Smooth muscle cell (in vitro differentiated cells): ENCODE measurements at regions not wholly inside any gene's neighbourhood (a gene's known extent, or its start where the extent isn't known, plus 50 kb on each side); places are given as distances from the start of the nearest gene placed in this dataset.

Source experiments
- DNase-seq: peaks from one replicate; lab custom pipeline; 2025; ENCODE audit not compliant: unreplicated experiment; lab: John Stamatoyannopoulos, UW
- H2AFZ ChIP-seq: fragments of 200-600 bp; sonication (generic); 2 replicates; pipeline ENCODE4 v1.6.0; 2016; ENCODE audit warnings: antibody characterized with exemption, low read depth, mild to moderate bottlenecking
- H3F3A ChIP-seq: fragments of 200-600 bp; sonication (generic); 2 replicates; pipeline ENCODE4 v1.6.0; 2017; ENCODE audit warnings: antibody characterized with exemption, low read depth
- H3K27ac ChIP-seq: fragments of 200-600 bp; sonication (generic); 2 replicates; pipeline ENCODE4 v1.5.1; 2016; ENCODE audit warnings: low read depth, mild to moderate bottlenecking
- H3K27me3 ChIP-seq: fragments of 200-600 bp; sonication (generic); 2 replicates; pipeline ENCODE4 v1.6.1; 2016; ENCODE audit warnings: low read depth, mild to moderate bottlenecking
- H3K36me3 ChIP-seq: fragments of 200-600 bp; sonication (generic); 2 replicates; pipeline ENCODE4 v1.5.1; 2016; ENCODE audit warnings: low read depth
- H3K4me1 ChIP-seq: fragments of 200-600 bp; sonication (generic); 2 replicates; pipeline ENCODE4 v1.5.1; 2016; ENCODE audit warnings: low read depth
- H3K4me2 ChIP-seq: fragments of 200-600 bp; sonication (generic); 2 replicates; pipeline ENCODE4 v1.6.0; 2016; ENCODE audit warnings: mild to moderate bottlenecking
- H3K4me3 ChIP-seq: fragments of 200-600 bp; sonication (generic); 2 replicates; pipeline ENCODE4 v1.5.1; 2016; ENCODE audit warnings: mild to moderate bottlenecking
- H3K79me2 ChIP-seq: fragments of 200-600 bp; sonication (generic); 2 replicates; pipeline ENCODE4 v1.6.0; 2016; ENCODE audit warnings: low read depth, mild to moderate bottlenecking
- H3K9ac ChIP-seq: fragments of 200-600 bp; sonication (generic); 2 replicates; pipeline ENCODE4 v1.6.0; 2016; ENCODE audit warnings: low read depth
- H3K9me3 ChIP-seq: fragments of 200-600 bp; sonication (generic); replicated peaks from 2 replicates; pipeline ENCODE4 v1.5.1; 2016; ENCODE audit warnings: low read depth
- H4K20me1 ChIP-seq: fragments of 200-600 bp; sonication (generic); 2 replicates; pipeline ENCODE4 v1.6.0; 2016; ENCODE audit warnings: low read depth
- CTCF ChIP-seq: fragments of 200-600 bp; sonication (generic); IDR thresholded peaks from 2 replicates; pipeline ENCODE4 v1.5.1; 2017; ENCODE audit warnings: borderline replicate concordance, mild to moderate bottlenecking, antibody characterized with exemption; ENCODE audit not compliant: insufficient read depth, poor library complexity, severe bottlenecking
- whole genome bisulfite sequencing: methylation state at CpG from one replicate; pipeline ENCODE4 v1.1.7; 2016; ENCODE audit warnings: low lambda C conversion rate; 5-methylcytosine and 5-hydroxymethylcytosine counted together

- Histone ChIP-seq H3K4me2 (no peak overlapping the region), H2AFZ (no peak overlapping the region), H3F3A (no peaks in the 10 kb centered on the region), H3K9me3 (no peaks in the 10 kb centered on the region), H4K20me1 (no peaks in the 10 kb centered on the region), H3K36me3 (no peaks in the 10 kb centered on the region), H3K79me2 (no peaks in the 10 kb centered on the region), H3K9ac (no peak overlapping the region), H3K27me3 (no peaks in the 10 kb centered on the region), H3K27ac (no peak overlapping the region), H3K4me1 (no peaks in the 10 kb centered on the region), H3K4me3 (no peak overlapping the region)
- TF ChIP-seq CTCF, result no peak
- 96% methylated on average over 1 of the region's 1 CpG for WGBS
- no peak for DNase-seq
Observed at GRCh38 chr4:136465691-136466090, 1066.6 kb downstream of the PCDH18 start.

DNA sequence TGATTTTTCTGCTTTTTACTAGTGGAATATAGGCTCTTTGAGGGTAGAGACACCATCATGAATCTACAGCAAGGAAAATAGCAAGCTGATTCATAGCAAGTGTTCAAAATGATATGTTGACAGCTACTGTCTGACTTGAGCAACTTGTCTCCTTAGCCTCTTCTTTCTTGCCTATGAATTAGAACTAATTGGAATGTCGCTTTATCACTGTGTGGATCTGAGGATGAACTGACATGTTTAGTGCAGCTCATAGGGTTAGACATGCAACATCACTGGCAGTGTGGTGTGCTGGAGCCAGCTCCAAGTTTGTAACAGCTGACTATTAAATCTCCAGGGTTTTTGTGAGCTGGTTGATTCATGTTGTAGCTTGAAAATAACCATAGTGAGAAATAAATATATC, 1068.4 kb downstream of the PCDH18 start:
- TF ChIP-seq CTCF, result no peak
- no peaks in the 10 kb centered on the region for H3K27me3 ChIP-seq
- H4K20me1 ChIP-seq, result no peaks in the 10 kb centered on the region
- no peak overlapping the region for H3K27ac ChIP-seq
- H3K9me3 ChIP-seq, result no peaks in the 10 kb centered on the region
- no peaks in the 10 kb centered on the region for H3K4me1 ChIP-seq
- no peaks in the 10 kb centered on the region for H3K79me2 ChIP-seq
- no peaks in the 10 kb centered on the region for H3F3A ChIP-seq
- peak overlapping the region; percentile 8 for H2AFZ ChIP-seq
- H3K9ac ChIP-seq, result no peak overlapping the region
- WGBS, result 85% methylated on average over 1 of the region's 1 CpG
- no peak overlapping the region for H3K4me3 ChIP-seq
- no peaks in the 10 kb centered on the region for H3K36me3 ChIP-seq
- DNase-seq, result no peak
- H3K4me2 ChIP-seq, result no peak overlapping the region

DNA sequence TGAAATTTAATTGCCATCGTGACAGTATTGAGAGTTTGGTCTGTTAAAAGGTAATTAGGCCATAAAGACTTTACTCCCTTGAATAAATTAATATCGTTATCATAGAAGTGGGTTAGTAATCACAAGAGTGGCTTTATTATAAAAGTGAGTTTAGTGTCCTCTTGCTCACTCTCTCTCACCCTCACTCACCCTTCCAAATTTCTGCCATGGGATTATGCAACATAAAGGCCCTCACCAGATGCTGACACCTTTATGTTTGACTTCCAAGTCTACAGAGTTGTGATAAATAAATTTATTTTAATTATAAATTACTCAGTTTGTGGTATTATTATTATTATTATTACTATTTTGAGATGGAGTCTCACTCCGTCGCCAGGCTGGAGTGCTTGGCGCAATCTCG, 1070.8 kb downstream of the PCDH18 start:
- no peaks in the 10 kb centered on the region for H3K9me3 ChIP-seq
- TF ChIP-seq CTCF, result no peak
- H3F3A ChIP-seq, result no peaks in the 10 kb centered on the region
- H3K4me1 ChIP-seq, result no peaks in the 10 kb centered on the region
- H3K36me3 ChIP-seq, result no peaks in the 10 kb centered on the region
- no peak overlapping the region for H3K4me3 ChIP-seq
- WGBS, result 92% methylated on average over 6 of the region's 6 CpGs
- no peaks in the 10 kb centered on the region for H4K20me1 ChIP-seq
- no peaks in the 10 kb centered on the region for H3K27me3 ChIP-seq
- H3K4me2 ChIP-seq, result no peak overlapping the region
- no peak overlapping the region for H3K9ac ChIP-seq
- no peak for DNase-seq
- no peak overlapping the region for H3K27ac ChIP-seq
- H2AFZ ChIP-seq, result no peak overlapping the region
- H3K79me2 ChIP-seq, result no peaks in the 10 kb centered on the region

DNA sequence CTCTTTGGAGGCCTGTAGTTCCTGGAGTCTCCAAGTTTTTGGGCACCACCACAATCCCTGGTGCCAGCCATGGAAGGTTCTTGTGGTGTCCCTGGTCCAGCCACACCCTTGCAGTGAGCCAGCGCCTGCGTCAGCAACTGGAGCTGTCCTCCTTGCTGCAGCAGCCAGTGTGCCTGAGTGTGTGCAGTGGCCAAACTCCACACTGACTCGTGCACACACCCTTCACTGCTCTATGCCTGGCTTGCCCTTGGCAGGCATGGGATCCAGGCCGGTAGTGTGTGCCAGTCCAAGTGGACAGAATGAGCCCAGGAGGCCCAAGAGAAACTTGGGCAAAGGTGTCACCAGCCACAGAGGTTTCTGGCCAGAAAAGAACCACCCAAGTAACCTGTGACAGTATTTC, 1074.0 kb downstream of the PCDH18 start:
- no peak for TF ChIP-seq CTCF
- Histone ChIP-seq H2AFZ (no peak overlapping the region), H3K27me3 (no peaks in the 10 kb centered on the region), H3K9ac (no peak overlapping the region), H4K20me1 (no peaks in the 10 kb centered on the region), H3K9me3 (no peaks in the 10 kb centered on the region), H3F3A (no peaks in the 10 kb centered on the region), H3K27ac (no peak overlapping the region), H3K4me2 (no peak overlapping the region), H3K4me3 (no peak overlapping the region), H3K36me3 (no peaks in the 10 kb centered on the region), H3K4me1 (no peaks in the 10 kb centered on the region), H3K79me2 (no peaks in the 10 kb centered on the region)
- DNase-seq, result no peak
- 93% methylated on average over 4 of the region's 4 CpGs for WGBS
